ENCODE measurements at regions not wholly inside any gene's neighbourhood (a gene's known extent, or its start where the extent isn't known, plus 50 kb on each side); places are given as distances from the start of the nearest gene placed in this dataset.

DNA sequence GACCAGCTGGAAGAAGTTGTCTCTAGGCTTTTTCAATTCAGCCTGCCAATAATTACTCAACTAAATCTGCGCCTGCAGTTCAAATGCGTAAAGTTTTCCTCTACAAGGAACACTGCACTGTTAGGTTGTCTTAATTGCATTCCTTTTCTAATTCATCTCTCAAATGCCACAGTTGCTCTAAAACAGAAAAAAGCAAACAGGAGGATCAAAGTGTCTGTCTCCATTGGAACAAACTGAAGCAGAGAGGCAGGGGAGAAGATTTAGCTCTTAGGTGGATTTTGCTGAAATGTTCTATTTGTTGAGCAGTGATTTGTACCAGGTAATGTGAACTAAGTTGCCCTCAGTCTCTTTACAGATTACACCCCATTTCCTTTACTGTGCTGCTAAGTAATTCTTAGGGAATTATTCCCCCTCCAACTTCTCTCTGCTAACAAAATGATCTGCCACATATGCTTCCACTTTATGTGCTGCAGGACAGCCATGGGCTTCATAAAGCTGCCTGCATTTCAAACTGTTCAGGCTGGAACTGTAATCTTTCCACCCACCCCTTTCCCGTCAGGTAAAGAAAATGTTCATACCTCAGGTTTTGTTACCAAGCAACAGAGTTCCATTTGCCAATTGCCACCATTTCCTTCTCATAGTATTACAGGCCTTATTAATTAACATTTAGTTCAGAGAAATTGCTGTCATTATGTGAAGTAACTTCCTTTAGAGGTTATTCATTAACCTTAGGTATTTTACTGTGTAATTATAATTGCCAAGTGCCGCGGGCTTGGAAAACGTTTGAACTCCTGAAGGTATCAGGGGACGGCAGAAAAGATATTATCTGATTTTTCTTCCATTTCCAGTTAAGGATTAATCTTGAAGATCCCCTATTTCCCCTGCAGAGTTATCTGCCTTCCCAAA is 149.3 kb downstream of the SPRY1 start:
- peak; percentile 64 for DNase-seq

DNA sequence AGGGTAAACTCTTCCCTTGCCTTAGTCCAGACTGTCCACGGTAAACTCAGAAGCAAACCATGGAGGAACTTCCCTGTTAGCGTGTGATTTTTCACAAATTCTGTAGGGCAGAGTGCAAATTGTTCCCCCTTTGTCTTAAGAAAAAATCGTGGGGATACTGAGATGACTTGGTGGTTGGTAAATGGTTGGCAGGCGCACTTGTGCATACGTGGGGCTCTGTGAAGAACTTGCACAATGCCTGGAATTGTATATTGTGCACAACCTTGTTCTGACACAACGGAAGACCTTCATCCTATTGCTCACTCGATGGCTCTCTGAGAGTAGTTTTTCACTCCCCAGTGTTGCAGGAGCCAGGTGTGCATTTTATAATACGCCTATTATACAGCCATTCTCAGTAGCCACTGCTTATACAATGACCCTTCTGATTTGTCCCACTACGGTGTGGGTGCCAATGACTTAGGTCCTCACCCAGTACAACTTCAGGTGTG is 150.0 kb downstream of the SPRY1 start:
- peak; percentile 64 for DNase-seq

DNA sequence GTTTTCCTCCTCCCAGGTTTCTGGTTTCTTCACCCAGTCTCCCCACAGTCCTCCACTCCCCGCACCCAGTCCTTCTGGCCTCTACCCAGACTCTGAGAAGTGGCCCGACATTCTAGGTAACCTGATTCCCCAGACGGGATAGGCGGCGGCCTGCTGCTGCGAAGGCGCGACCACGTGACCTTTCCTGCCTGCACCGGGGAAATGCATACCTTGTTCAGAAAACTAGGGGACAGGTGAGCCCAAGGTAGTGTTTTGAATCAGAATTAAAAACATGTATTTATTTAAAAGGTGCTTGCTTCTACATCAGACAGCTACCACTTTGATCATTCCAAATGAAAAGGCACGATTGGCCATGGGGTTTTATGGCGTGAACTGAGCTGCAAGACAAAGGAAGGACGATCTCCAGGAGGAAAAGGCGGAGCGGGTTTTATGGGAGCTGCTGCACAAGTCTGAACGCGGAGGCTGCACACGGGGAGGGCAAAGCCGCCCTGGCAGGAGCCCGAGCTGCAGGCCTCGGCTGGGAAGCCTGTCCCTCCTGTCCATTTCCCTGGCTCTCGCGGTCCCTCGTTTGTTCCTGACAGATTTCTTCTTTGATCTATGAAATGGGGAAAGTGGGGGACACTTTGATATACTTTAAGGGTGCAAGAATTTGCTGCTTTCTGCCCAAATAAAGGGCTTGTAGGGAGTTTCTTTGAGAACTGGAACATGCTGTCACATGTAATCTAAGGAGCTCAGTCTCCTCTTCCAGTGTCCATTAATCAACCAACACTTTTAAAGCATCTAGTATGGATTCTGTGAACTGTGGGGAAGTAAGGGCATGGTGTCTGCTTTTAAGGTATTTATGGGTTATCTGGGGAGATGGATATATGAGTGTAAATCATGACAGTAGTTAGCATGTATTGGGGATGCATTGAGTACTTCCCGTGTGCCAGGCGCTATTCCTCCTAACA is 150.9 kb downstream of the SPRY1 start:
- DNase-seq: peak; percentile 84

DNA sequence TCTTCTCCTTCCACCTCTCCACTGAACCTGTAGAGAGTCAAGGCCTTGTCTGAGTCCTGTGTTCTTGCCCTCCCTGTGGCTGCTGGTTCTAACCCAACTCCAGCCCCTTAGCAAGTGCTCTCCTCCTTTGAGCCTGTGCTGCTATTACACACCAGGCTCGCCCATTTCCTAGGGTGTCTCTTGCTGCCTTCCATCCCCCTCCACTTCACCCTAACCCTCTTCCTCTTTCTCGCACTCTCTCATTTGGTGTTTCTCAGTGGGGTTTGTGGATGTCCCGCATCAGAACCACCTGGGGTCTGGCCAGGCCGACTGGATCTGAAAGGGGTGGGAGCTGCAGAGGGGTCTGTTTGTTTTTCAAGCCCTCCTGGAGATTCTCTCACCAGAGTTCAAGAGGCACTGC is 156.7 kb downstream of the SPRY1 start:
- DNase-seq: no peak

DNA sequence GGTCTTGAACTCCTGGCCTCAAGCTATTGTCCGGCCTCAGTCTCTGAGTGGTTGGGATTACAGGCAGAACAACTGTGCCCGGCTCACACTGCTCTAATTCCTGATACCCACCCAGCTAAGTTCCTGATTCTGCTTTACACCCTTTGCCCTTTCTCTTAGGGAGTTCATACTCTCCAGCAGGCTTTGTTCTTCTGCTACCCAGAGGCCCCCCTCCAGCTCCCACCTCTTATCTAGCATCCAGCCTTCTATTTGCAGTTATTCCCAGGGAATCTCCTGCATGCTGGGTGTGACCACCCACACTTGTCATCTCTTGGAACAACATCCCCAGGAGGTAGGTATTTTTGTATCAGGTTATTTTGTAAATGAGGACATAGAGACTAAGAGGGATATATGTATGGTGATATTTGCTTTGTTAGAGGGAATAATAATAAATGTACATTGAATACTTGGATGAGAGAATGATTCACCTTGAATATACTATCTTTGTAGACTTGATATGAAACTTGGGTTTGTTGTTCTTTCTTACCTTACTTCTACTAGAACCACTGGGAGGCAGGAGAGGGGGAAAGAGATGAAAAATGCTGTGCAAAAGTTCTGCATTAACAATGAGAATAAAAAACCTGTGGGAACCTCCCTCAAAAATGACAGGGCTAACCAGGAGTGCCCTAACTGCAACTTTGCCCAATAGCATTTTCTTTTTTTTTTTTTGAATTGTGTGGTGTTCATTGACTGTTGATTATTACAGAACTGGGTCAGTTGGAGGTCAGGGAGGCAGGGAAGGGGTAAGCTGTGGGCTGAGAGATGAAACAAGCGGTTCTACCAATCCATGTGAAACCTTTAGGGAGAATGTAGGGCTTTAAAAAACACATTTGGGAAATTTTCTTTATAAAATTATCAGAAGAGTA is 157.4 kb downstream of the SPRY1 start:
- no peak for DNase-seq

DNA sequence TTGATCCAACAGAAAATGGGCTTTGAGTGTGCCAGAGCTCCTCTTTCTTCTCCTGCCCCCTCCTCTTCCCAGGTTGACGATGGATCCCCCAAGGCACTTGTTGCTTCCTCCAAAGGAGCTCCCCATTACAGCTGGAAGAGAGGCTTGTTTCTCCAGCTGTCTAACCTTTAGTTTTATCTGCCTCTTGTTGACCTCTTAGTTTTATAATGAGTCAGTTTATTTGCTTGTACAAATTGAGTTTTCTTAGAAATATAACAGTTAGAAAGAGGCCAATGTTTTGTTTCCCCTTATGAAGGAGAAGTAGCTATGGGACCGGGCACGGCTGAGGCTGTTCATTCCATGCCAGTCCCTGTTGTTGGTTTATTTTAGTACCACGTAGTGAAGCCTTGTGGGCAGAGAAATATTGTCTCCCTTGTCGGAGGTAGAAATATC is 158.2 kb downstream of the SPRY1 start:
- DNase-seq: no peak

DNA sequence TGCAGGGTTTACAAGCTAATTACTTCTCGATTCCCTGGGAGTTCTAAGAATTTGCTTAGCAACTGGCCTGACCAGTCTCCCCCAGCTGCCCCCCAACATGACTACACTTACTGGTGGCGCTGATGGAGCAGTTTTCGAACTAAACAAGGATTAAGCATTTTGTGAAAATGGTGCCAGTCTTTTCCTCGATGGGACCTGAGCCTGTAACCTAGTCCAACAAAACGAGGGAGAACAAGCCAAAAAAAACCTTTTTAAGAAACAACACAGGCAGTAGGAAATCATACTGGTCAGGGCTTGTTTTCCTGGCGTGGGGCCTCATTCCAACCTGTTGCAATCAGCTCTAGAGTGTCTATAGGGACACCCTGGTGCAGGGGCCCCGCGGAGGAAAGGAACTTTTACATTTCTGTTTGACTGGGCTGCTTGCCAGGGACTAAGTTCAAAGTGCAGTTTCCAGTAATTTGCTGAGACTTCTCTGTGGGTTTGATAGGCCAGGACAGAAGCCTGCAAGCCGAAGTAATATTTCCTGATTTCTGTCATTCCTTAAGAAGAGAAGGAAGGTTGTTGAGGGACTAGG is 158.7 kb downstream of the SPRY1 start:
- DNase-seq: peak; percentile 71

DNA sequence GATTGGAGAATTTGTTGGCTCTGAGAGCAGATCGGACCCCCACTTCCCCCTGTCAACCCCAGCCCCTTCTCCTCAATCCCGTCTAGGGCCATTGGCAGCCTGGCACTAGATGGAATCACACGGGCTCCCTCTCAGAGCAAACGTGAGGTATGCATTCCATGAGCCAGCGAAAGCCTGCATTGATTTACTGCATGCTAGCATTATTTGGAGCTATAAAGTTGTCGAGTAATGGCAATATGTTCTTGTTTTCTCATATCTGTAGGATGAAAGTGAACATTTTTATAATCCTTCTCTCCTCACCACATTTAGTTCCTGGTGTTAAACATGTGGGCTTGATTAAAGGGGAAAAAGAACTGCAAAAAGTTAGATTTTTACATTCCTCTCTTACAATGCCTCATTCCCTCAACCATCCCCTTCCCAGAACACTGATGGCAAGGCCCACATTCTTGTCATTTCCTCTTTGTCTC is 159.2 kb downstream of the SPRY1 start:
- no peak for DNase-seq

DNA sequence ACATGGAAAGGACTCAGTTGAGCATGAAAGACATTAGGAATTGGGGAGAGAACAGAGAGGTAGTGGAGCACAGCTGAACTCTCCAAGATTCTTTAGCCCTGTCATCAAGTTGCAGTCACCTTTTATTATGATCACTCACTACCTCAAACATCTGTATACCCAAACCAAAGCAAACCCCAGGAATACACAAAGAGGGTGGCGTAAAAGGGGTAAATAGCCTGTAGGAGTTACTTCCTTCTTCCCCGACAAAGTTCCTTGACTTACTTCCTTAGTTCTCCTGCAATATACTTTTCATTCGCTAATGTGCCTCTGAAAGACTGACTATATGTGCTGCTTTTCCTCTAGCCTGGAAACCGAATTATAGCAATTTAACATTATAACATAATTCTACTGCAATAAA is 159.9 kb downstream of the SPRY1 start:
- DNase-seq: no peak

DNA sequence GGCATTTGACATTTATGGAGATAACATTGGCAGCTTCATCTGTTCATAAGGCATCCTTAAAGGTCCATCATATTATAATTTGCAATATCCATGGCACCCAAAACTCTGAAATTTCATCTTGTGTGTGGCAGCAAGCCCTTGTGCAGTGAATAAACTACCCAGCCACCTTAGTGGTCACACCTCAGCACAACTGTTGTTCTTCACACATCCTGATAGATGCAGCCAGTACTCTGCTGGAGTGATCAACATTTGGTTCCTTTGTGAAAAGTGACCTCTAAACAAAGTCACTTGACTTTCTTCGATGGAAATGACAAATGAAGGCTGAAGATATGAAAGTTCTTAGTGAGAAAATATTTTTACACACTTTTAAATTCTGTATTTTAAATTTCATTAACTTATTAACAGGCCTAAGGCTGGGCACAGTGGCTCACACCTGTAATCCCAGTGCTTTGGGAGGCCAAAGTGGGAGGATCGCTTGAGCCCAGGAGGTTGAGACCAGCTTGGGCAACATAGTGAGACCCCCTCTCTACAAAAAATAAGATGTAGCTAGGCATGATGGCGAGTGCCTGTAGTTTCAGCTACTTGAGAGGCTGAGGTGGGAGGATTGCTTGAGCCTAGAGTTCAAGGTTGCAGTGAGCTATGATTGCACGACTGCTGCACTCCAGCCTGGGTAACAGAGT is 161.4 kb downstream of the SPRY1 start:
- DNase-seq: no peak

DNA sequence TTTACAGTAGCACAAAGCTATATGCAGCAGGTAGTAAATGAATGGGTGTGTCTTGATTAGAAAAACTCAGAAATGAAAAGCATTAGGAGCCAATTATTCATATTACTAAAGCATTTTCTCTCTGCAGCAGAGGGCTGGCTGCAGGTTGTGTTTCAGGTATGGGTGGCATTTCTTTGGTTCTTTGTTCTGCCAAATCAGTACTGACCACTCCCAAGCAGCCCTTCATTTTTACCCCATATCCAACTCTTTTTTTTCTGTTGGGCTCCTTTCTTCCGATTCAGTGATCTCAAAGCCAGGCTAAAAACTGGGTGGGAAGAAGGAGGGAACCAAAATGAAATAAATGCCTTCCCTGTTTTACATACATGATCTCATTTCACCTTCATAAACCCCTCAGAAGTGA is 162.3 kb downstream of the SPRY1 start:
- DNase-seq: no peak

DNA sequence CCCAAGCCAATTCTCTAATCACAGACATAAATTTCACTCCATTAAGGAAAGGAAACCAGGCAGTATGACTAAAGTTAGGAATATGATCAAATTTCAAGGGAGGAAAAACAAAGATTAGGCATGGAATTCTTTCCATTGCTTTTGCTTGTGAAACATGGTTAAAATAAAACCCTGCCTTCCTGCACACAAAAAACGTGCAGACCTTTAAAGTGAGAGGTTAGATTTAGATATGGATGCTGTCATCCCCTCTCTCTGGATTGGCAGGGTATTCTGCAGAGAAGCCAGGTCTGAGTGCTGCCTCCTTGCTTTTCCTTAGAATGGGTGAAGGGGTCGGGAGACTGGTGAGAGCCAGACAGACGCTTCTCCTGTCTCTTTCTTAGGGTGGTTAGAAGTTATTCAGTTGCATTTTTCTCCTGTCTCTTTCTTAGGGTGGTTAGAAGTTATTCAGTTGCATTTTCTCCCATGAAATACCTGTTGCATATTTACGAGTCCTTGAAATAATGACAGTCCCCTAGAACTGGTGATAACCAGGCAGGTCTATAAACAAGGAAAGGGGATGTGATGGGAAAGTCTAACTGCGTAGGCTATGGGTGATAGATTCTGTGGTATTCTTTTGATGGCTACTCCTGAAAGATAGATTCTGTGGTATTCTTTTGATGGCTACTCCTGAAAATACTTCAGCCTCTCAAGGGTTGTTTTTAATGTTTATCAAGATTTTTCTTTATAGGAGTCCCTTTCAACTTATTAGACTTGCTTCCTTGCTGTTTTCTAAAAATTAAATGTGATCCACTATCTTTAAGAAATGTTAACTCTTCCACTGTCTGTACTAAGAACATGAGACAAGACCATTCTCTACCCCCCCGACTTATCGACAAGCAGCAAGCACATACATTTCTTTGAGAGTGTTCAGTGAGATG is 163.6 kb downstream of the SPRY1 start:
- DNase-seq: peak; percentile 54

DNA sequence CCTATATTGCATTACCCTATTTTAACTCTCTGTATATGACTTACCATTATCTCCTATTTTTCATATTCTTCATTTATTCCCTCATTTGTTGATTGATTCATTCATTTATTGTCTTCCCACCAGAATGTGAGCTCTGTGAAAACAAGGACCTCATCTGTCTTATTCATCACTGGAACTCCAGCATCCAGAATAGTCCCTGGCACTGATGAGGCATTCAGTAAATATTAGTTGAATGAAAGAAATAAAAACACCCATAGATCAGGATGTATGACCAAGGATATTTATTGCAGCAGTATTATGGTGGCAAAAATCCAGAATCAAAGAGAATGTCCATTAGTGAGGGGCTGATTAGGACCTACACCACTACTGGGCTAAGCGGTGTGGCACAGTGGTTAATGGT is 164.9 kb downstream of the SPRY1 start:
- no peak for DNase-seq

DNA sequence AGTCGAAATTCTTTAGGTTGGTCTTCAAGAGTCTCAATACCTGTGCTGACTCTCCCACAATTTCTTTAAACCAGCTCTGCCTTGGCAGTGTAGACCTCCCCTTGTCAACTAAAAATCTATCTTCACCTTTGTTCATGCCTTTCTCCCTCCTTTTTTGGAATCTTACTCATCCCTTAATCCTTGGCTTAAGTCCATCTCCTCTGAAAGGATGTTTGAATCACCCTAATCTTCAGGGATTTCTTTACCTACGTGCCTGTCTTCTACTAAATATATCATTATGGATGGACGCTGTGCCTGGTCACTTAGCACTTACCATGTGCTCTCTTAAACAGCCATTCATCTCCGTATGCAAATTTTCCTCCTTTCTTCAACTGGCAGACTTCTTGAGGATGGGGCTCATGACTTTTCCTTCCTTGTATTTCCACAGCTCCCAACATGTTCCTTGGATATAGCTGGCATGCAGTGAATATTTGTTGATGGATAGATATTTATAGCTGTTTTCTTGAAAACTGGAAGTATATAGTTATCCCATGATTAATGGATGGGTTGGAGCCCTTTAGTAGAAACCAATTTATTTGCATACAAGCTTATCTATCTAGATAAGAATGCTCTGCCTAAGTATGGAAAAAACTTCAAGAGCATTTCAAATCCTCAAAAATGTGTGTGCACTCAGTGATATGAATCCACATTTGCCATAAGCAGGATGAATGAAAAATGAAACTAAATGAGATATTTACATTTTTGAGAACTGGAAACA is 166.6 kb downstream of the SPRY1 start:
- DNase-seq: no peak

DNA sequence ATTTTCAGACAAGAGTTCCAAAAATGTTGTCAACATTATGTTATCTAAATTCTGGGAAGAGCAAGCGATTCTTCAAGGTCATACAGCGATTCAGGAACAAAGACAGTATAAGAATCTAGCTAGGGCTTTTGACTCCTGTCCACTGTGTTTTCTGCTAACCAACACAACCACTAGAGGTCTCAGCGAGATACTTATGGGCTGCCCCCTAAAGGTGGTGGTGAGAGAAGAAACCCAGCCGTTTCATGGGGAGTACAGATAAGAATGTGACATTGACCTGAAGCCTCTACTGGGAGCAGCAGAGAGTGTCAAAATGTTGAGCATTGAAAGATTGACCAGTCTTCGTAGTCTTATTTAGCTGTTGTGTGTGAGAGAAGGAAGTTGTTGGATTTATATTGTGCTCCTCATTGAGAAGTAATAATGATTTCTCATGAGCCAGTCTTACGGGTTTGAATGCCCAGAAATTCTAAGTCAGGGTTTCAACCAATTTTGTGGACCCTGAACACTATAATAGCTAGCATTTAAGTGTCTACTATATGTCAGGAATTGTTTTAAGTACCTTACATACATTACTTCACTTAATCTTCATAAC is 168.3 kb downstream of the SPRY1 start:
- no peak for DNase-seq

DNA sequence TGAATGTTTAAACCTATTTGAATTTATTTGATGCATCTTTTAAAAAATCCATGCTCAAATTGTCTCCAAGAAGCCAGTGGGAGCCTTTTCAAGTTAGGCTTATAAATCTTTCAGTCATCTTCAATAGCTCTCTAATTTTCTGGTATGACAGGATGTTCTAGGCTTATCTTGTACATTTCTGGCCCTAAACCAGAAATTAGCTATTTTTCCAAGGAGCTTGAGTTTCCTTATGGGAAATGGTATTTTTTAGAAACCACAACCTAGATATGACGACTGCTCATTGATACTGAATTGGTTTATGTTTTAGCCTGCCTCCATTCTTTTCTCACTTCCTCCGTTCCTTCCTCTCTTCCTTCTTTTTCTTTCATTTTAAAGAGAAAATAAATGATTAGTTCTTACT is 172.3 kb downstream of the SPRY1 start:
- DNase-seq: no peak

DNA sequence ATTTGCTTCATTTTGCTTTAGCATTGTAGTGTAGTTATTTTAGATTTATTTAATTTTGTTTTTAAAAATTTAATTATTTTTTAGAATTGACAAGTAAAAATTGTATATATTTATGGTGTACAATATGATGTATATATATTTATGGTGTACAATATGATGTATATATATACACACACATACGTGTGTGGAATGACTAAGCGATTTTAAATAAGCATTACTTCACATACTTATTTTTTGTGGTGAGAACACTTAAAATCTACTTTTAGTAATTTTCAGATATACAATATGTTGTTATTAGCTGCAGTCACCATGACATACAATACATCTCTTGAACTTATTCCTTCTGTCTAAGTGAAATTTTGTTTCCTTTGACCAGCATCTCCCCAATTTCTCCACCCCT is 172.9 kb downstream of the SPRY1 start:
- no peak for DNase-seq

DNA sequence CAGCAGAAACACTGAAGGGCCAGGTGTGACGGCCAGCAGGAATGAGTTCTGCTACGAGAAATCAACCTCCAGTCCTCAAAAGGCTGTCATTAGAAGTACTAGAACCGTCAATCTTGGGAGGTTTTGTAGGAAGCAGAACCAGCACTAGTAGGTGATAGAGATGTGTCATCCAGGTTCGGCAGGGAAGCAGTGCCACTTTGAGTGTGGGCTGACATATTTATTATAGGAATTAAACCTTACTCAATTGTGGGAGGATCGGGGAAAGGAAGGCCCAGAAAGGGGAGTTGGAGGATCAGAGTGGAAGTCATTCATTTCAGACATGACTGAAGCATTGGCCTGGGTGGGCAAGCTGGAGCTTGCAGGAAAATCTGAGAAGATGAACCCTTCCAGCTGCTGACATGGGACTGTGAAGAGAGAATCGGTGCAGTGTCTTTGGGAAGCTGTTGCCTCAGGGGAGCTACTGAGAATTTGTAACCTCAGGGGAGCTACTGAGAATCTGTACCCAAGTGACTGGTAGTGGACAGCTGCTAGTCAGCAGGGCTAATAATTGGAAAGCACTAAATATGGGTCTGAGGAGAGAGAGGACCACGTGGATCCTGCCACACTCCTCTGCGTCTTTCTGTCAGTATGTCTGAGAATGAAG is 177.4 kb downstream of the SPRY1 start:
- no peak for DNase-seq
